Suprapubic skin (tissue), 4 donors: ENCODE measurements at regions not wholly inside any gene's neighbourhood (a gene's known extent, or its start where the extent isn't known, plus 50 kb on each side); places are given as distances from the start of the nearest gene placed in this dataset.

ENCODE experiments used
- DNase-seq, 2 donors: peaks; one replicate each; pipeline ENCODE4 v3.0.0-alpha.2; 2019; ENCODE audit warnings: low spot score in 2 of 2
- H3K27ac ChIP-seq: fragments of 200-600 bp; sonication (generic); one replicate; pipeline ENCODE4 v1.5.1; 2019
- H3K27me3 ChIP-seq: fragments of 200-600 bp; sonication (generic); one replicate; pipeline ENCODE4 v1.5.1; 2019
- H3K36me3 ChIP-seq: fragments of 200-600 bp; sonication (generic); one replicate; pipeline ENCODE4 v1.5.1; 2019
- H3K4me1 ChIP-seq: fragments of 200-600 bp; sonication (generic); one replicate; pipeline ENCODE4 v1.5.1; 2019
- H3K4me3 ChIP-seq: fragments of 200-600 bp; sonication (generic); one replicate; pipeline ENCODE4 v1.5.1; 2019; ENCODE audit warnings: mild to moderate bottlenecking
- H3K9me3 ChIP-seq: fragments of 200-600 bp; sonication (generic); one replicate; pipeline ENCODE4 v1.5.1; 2019
- EP300 ChIP-seq: sonication (generic); formaldehyde crosslinking; IDR thresholded peaks from one replicate; pipeline ENCODE4 v1.6.1; 2017; ENCODE audit warnings: antibody characterized with exemption
- POLR2A ChIP-seq, 2 donors: fragments of 450-650 bp; IDR thresholded peaks; one replicate each; pipeline ENCODE4 v1.6.1; 2017; ENCODE audit warnings: antibody characterized with exemption in 2 of 2, mild to moderate bottlenecking in 2 of 2, moderate library complexity in 2 of 2
- POLR2AphosphoS5 ChIP-seq, 3 donors: sonication (generic); formaldehyde crosslinking; IDR thresholded peaks; one replicate each; pipeline ENCODE4 v1.6.1; 2017; ENCODE audit warnings: antibody characterized with exemption in 3 of 3
- WGBS: methylation state at CpG from one replicate; pipeline ENCODE4 v1.1.5; 2018; 5-methylcytosine and 5-hydroxymethylcytosine counted together
- TF ChIP-seq, protein P1 (sequence below), 2 donors: fragments of 200-600 bp in 1 of 2; fragments of 450-650 bp in 1 of 2; sonication (generic) in 1 of 2; IDR thresholded peaks; one replicate each; pipeline ENCODE4 v1.5.1; 2016 to 2019; ENCODE audit warnings: antibody characterized with exemption in 2 of 2, mild to moderate bottlenecking in 1 of 2, moderate library complexity in 1 of 2

GRCh38 chr9:6132650-6133049, 83.0 kb upstream of the IL33 start:
- H3K9me3 ChIP-seq: no peaks in the 10 kb centered on the region
- H3K27ac ChIP-seq: no peak overlapping the region
- TF ChIP-seq EP300 (no peak), POLR2A (IDR thresholded peaks at IDR 0.05) (no peak), POLR2AphosphoS5 (IDR thresholded peaks at IDR 0.05) (no peak)
- TF ChIP-seq, protein P1, sequence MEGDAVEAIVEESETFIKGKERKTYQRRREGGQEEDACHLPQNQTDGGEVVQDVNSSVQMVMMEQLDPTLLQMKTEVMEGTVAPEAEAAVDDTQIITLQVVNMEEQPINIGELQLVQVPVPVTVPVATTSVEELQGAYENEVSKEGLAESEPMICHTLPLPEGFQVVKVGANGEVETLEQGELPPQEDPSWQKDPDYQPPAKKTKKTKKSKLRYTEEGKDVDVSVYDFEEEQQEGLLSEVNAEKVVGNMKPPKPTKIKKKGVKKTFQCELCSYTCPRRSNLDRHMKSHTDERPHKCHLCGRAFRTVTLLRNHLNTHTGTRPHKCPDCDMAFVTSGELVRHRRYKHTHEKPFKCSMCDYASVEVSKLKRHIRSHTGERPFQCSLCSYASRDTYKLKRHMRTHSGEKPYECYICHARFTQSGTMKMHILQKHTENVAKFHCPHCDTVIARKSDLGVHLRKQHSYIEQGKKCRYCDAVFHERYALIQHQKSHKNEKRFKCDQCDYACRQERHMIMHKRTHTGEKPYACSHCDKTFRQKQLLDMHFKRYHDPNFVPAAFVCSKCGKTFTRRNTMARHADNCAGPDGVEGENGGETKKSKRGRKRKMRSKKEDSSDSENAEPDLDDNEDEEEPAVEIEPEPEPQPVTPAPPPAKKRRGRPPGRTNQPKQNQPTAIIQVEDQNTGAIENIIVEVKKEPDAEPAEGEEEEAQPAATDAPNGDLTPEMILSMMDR (IDR thresholded peaks at IDR 0.05): no peak
- no peak for DNase-seq
- H3K4me1 ChIP-seq: no peaks in the 10 kb centered on the region
- WGBS: 68% methylated on average over 4 of the region's 4 CpGs
- H3K4me3 ChIP-seq: no peak overlapping the region
- H3K36me3 ChIP-seq: no peaks in the 10 kb centered on the region
- no peaks in the 10 kb centered on the region for H3K27me3 ChIP-seq

- H3K27me3 ChIP-seq: no peaks in the 10 kb centered on the region
- H3K9me3 ChIP-seq: no peaks in the 10 kb centered on the region
- H3K4me3 ChIP-seq: no peak overlapping the region
- H3K36me3 ChIP-seq: no peaks in the 10 kb centered on the region
- WGBS: 100% methylated on average over 2 of the region's 2 CpGs
- no peak for DNase-seq
- H3K27ac ChIP-seq: no peak overlapping the region
- H3K4me1 ChIP-seq: no peaks in the 10 kb centered on the region
- TF ChIP-seq POLR2AphosphoS5 (IDR thresholded peaks at IDR 0.05) (no peak), EP300 (no peak), POLR2A (IDR thresholded peaks at IDR 0.05) (no peak)
- TF ChIP-seq, protein P1 (IDR thresholded peaks at IDR 0.05): no peak
Measured at GRCh38 chr9:6128030-6128429, 87.6 kb upstream of the IL33 start.

- Histone ChIP-seq H3K9me3 (no peaks in the 10 kb centered on the region), H3K36me3 (no peaks in the 10 kb centered on the region), H3K4me3 (no peak overlapping the region), H3K27ac (no peak overlapping the region), H3K4me1 (no peaks in the 10 kb centered on the region), H3K27me3 (no peaks in the 10 kb centered on the region)
- WGBS: 97% methylated on average over 3 of the region's 3 CpGs
- DNase-seq: no peak
- TF ChIP-seq, protein P1 (IDR thresholded peaks at IDR 0.05): no peak
- TF ChIP-seq EP300 (no peak), POLR2AphosphoS5 (IDR thresholded peaks at IDR 0.05) (no peak), POLR2A (IDR thresholded peaks at IDR 0.05) (no peak)
Measured at GRCh38 chr9:6126377-6126776, 89.2 kb upstream of the IL33 start.

GRCh38 chr9:6123416-6123815, 92.2 kb upstream of the IL33 start:
- TF ChIP-seq POLR2A (IDR thresholded peaks at IDR 0.05) (no peak), POLR2AphosphoS5 (IDR thresholded peaks at IDR 0.05) (no peak), EP300 (no peak)
- TF ChIP-seq, protein P1 (IDR thresholded peaks at IDR 0.05): no peak

GRCh38 chr9:6121707-6122106, 93.9 kb upstream of the IL33 start:
- TF ChIP-seq POLR2AphosphoS5 (IDR thresholded peaks at IDR 0.05): no peak
- no peak for TF ChIP-seq POLR2A (IDR thresholded peaks at IDR 0.05)
- TF ChIP-seq, protein P1 (IDR thresholded peaks at IDR 0.05): no peak
- H3K36me3 ChIP-seq: no peaks in the 10 kb centered on the region
- no peaks in the 10 kb centered on the region for H3K4me1 ChIP-seq
- no peaks in the 10 kb centered on the region for H3K9me3 ChIP-seq
- H3K4me3 ChIP-seq: no peak overlapping the region
- no peak for DNase-seq
- H3K27ac ChIP-seq: no peak overlapping the region
- 63% methylated on average over 1 of the region's 1 CpG for WGBS
- no peaks in the 10 kb centered on the region for H3K27me3 ChIP-seq

More at GRCh38 chr9:6123416-6123815, 92.2 kb upstream of the IL33 start:
- Histone ChIP-seq H3K36me3 (no peaks in the 10 kb centered on the region), H3K4me3 (no peak overlapping the region), H3K27ac (no peak overlapping the region), H3K4me1 (no peaks in the 10 kb centered on the region), H3K9me3 (no peaks in the 10 kb centered on the region), H3K27me3 (no peaks in the 10 kb centered on the region)
- DNase-seq: no peak
- 56% methylated on average over 3 of the region's 3 CpGs for WGBS
